GM23338 (cell line): ENCODE measurements at regions not wholly inside any gene's neighbourhood (a gene's known extent, or its start where the extent isn't known, plus 50 kb on each side); places are given as distances from the start of the nearest gene placed in this dataset.

Source experiments
- ATAC-seq: fragments of 200-7000 bp; cut with Tn5 transposase; 3 replicates; pipeline ENCODE4 v1.9.1; 2020
- DNase-seq: peaks from one replicate; pipeline ENCODE4 v3.0.0-alpha.2; 2015; ENCODE audit warnings: low spot score
- H2AFZ ChIP-seq: fragments of 200-600 bp; sonication (generic); 2 replicates; pipeline ENCODE4 v1.8.0; 2016; ENCODE audit warnings: antibody characterized with exemption, mild to moderate bottlenecking, moderate library complexity
- H3F3A ChIP-seq: fragments of 200-600 bp; sonication (generic); replicated peaks from 2 replicates; pipeline ENCODE4 v1.8.0; 2017; ENCODE audit warnings: antibody characterized with exemption, mixed run types, low read depth
- H3K27ac ChIP-seq: fragments of 200-600 bp; sonication (generic); 2 replicates; pipeline ENCODE4 v1.6.1; 2016; ENCODE audit warnings: low read depth
- H3K27me3 ChIP-seq: fragments of 200-600 bp; sonication (generic); 2 replicates; pipeline ENCODE4 v1.8.0; 2016; ENCODE audit warnings: mild to moderate bottlenecking, mixed run types, moderate library complexity; ENCODE audit not compliant: insufficient read depth
- H3K36me3 ChIP-seq: fragments of 200-600 bp; sonication (generic); 2 replicates; pipeline ENCODE4 v1.8.0; 2016; ENCODE audit warnings: mild to moderate bottlenecking; ENCODE audit not compliant: insufficient read depth
- H3K4me1 ChIP-seq: fragments of 200-600 bp; sonication (generic); 2 replicates; pipeline ENCODE4 v1.8.0; 2016; ENCODE audit warnings: mild to moderate bottlenecking, moderate library complexity; ENCODE audit not compliant: insufficient read depth
- H3K4me2 ChIP-seq: fragments of 200-600 bp; sonication (generic); 2 replicates; pipeline ENCODE4 v1.7.1; 2017; ENCODE audit warnings: mixed run types
- H3K4me3 ChIP-seq: fragments of 200-600 bp; sonication (generic); 2 replicates; pipeline ENCODE4 v1.6.1; 2016; ENCODE audit warnings: mixed run types
- H3K79me2 ChIP-seq: fragments of 200-600 bp; sonication (generic); replicated peaks from 2 replicates; pipeline ENCODE4 v1.8.0; 2017; ENCODE audit warnings: mild to moderate bottlenecking; ENCODE audit not compliant: insufficient read depth
- H3K9me2 ChIP-seq: fragments of 200-600 bp; sonication (generic); 2 replicates; pipeline ENCODE4 v1.8.0; 2017; ENCODE audit not compliant: insufficient read depth
- H4K20me1 ChIP-seq: fragments of 200-600 bp; sonication (generic); replicated peaks from 2 replicates; pipeline ENCODE4 v1.8.0; 2017; ENCODE audit warnings: mild to moderate bottlenecking; ENCODE audit not compliant: insufficient read depth
- H3K27ac Mint-ChIP-seq: 2 replicates; pipeline ENCODE4 v1.8.0; 2020; ENCODE audit warnings: inconsistent platforms, mild to moderate bottlenecking, moderate library complexity, mixed read lengths
- H3K27me3 Mint-ChIP-seq: 3 replicates; pipeline ENCODE4 v1.8.0; 2022; ENCODE audit warnings: low read depth, mild to moderate bottlenecking, moderate library complexity, mixed read lengths, inconsistent platforms; ENCODE audit not compliant: insufficient read depth, poor library complexity
- H3K36me3 Mint-ChIP-seq: 3 replicates; pipeline ENCODE4 v1.8.0; 2021; ENCODE audit warnings: low read depth, mild to moderate bottlenecking, inconsistent platforms, moderate library complexity, mixed read lengths
- H3K4me1 Mint-ChIP-seq: 3 replicates; pipeline ENCODE4 v1.8.0; 2020; ENCODE audit warnings: mild to moderate bottlenecking, inconsistent platforms, mixed read lengths
- H3K4me3 Mint-ChIP-seq: 3 replicates; pipeline ENCODE4 v1.8.0; 2021; ENCODE audit warnings: moderate library complexity, mild to moderate bottlenecking, inconsistent platforms, mixed read lengths
- H3K9me3 Mint-ChIP-seq: 3 replicates; pipeline ENCODE4 v1.8.0; 2020; ENCODE audit warnings: moderate library complexity, mild to moderate bottlenecking, inconsistent platforms, mixed read lengths
- CREB1 ChIP-seq: fragments of 250-450 bp; sonication (Bioruptor Pico); IDR thresholded peaks from 2 replicates; pipeline ENCODE4 v1.5.0; 2020; ENCODE audit warnings: low read depth, mild to moderate bottlenecking, moderate library complexity
- CTCF ChIP-seq, 2 experiments: fragments of 200-600 bp in 1 of 2; sonication (generic) in 1 of 2; conservative IDR thresholded peaks; 2 replicates each; pipeline versions ENCODE4 v1.5.1 to v1.6.1; 2016 to 2017; ENCODE audit warnings: antibody characterized with exemption in 2 of 2, low read depth in 2 of 2, mild to moderate bottlenecking in 2 of 2, moderate library complexity in 1 of 2
- ETS1 ChIP-seq: IDR thresholded peaks from 2 replicates; pipeline ENCODE4 v1.6.1; 2016; ENCODE audit warnings: antibody characterized with exemption
- POLR2AphosphoS5 ChIP-seq: IDR thresholded peaks from 2 replicates; pipeline ENCODE4 v1.6.1; 2016; ENCODE audit warnings: antibody characterized with exemption, low read depth
- REST ChIP-seq: IDR thresholded peaks from one replicate; pipeline ENCODE4 v1.6.1; 2018; ENCODE audit warnings: antibody characterized with exemption; ENCODE audit not compliant: unreplicated experiment
- STAT1 ChIP-seq: IDR thresholded peaks from one replicate; pipeline ENCODE4 v1.6.1; 2016; ENCODE audit warnings: antibody characterized with exemption; ENCODE audit not compliant: unreplicated experiment
- ZNF462 ChIP-seq: fragments of 250-450 bp; sonication (Bioruptor Pico); IDR thresholded peaks from 2 replicates; pipeline ENCODE4 v1.5.0; 2020; ENCODE audit warnings: mild to moderate bottlenecking, moderate library complexity

GRCh38 chrX:137432609-137433008 lies 133.3 kb upstream of the ZIC3 start:
- Histone ChIP-seq H3K27ac (no peak overlapping the region), H3F3A (no peaks in the 10 kb centered on the region), H3K27me3 (peaks cover 32% of the 10 kb centered on the region), H2AFZ (no peak overlapping the region), H4K20me1 (no peaks in the 10 kb centered on the region), H3K9me2 (no peaks in the 10 kb centered on the region), H3K36me3 (no peaks in the 10 kb centered on the region), H3K4me1 (peaks cover 15% of the 10 kb centered on the region), H3K79me2 (no peaks in the 10 kb centered on the region), H3K4me2 (peak overlapping the region; percentile 70; the same call in 1 of the 2 replicates), H3K4me3 (no peak overlapping the region)
- peak; percentile 16 for ATAC-seq
- Mint-ChIP-seq H3K27ac (no peak overlapping the region), H3K9me3 (peaks cover 4% of the 10 kb centered on the region; the same call in 2 of the 3 replicates), H3K4me1 (peaks cover 23% of the 10 kb centered on the region), H3K4me3 (no peak overlapping the region; the same call in 2 of the 3 replicates), H3K36me3 (0 out of 3 replicates have a peak, but pooled peaks cover 3% of the 10 kb centered on the region), H3K27me3 (peaks cover 26% of the 10 kb centered on the region)
- no peak for TF ChIP-seq ETS1
- TF ChIP-seq STAT1: no peak
- no peak for TF ChIP-seq CREB1
- no peak for TF ChIP-seq REST
- peak; percentile 73 to 78 for TF ChIP-seq CTCF (conservative IDR thresholded peaks at IDR 0.05; ENCODE audit: low read depth in 2 of 2)
- no peak for TF ChIP-seq ZNF462 (CRISPR knock-in tag)
- no peak for TF ChIP-seq POLR2AphosphoS5
- DNase-seq: peak; percentile 65
